HuH-7 (cell line): ENCODE measurements at regions not wholly inside any gene's neighbourhood (a gene's known extent, or its start where the extent isn't known, plus 50 kb on each side); places are given as distances from the start of the nearest gene placed in this dataset.

Source experiments
- DNase-seq: peaks from one replicate; pipeline ENCODE4 v3.0.0; 2011; ENCODE audit warnings: low spot score

- DNase-seq: no peak
Measured at GRCh38 chr5:61828856-61829255, 477.1 kb upstream of the KIF2A start.

GRCh38 chr5:61831736-61832135 lies 474.3 kb upstream of the KIF2A start:
- DNase-seq: no peak

- no peak for DNase-seq
Measured at GRCh38 chr5:61837788-61838187, 468.2 kb upstream of the KIF2A start.

GRCh38 chr5:61840361-61840760 lies 465.6 kb upstream of the KIF2A start:
- DNase-seq: no peak

GRCh38 chr5:61842840-61843239 lies 463.2 kb upstream of the KIF2A start:
- no peak for DNase-seq

- DNase-seq: no peak
Measured at GRCh38 chr5:61850696-61851095, 455.3 kb upstream of the KIF2A start.

GRCh38 chr5:61854531-61854930 lies 451.5 kb upstream of the KIF2A start:
- no peak for DNase-seq

- DNase-seq: no peak
Measured at GRCh38 chr5:61860978-61861377, 445.0 kb upstream of the KIF2A start.

- no peak for DNase-seq
Measured at GRCh38 chr5:61866930-61867329, 439.1 kb upstream of the KIF2A start.

GRCh38 chr5:61869333-61869732 lies 436.7 kb upstream of the KIF2A start:
- DNase-seq: no peak

- DNase-seq: no peak
Measured at GRCh38 chr5:61878471-61878870, 427.5 kb upstream of the KIF2A start.

GRCh38 chr5:61881821-61882487 lies 424.1 kb upstream of the KIF2A start:
- no peak for DNase-seq

- no peak for DNase-seq
Measured at GRCh38 chr5:61882901-61883500, 423.0 kb upstream of the KIF2A start.

- DNase-seq: no peak
Measured at GRCh38 chr5:61884252-61884855, 421.7 kb upstream of the KIF2A start.

- DNase-seq: no peak
Measured at GRCh38 chr5:61886214-61886613, 419.8 kb upstream of the KIF2A start.

- no peak for DNase-seq
Measured at GRCh38 chr5:61887271-61887670, 418.7 kb upstream of the KIF2A start.

GRCh38 chr5:61894046-61894445 lies 412.0 kb upstream of the KIF2A start:
- DNase-seq: no peak

GRCh38 chr5:61896811-61897210 lies 409.2 kb upstream of the KIF2A start:
- no peak for DNase-seq

GRCh38 chr5:61897251-61897650 lies 408.8 kb upstream of the KIF2A start:
- DNase-seq: no peak

GRCh38 chr5:61901997-61902396 lies 404.0 kb upstream of the KIF2A start:
- DNase-seq: no peak

GRCh38 chr5:61904730-61905129 lies 401.3 kb upstream of the KIF2A start:
- no peak for DNase-seq

GRCh38 chr5:61905613-61906012 lies 400.4 kb upstream of the KIF2A start:
- no peak for DNase-seq

GRCh38 chr5:61906820-61907219 lies 399.2 kb upstream of the KIF2A start:
- DNase-seq: no peak

- no peak for DNase-seq
Measured at GRCh38 chr5:61907995-61908394, 398.0 kb upstream of the KIF2A start.
